Vagina (tissue), 2 donors: ENCODE measurements at regions not wholly inside any gene's neighbourhood (a gene's known extent, or its start where the extent isn't known, plus 50 kb on each side); places are given as distances from the start of the nearest gene placed in this dataset.

Experiments used
- DNase-seq, 2 donors: peaks; one replicate each; pipeline ENCODE4 v3.0.0-alpha.2; 2017; ENCODE audit errors: extremely low spot score in 2 of 2
- H3K27ac ChIP-seq: fragments of 200-600 bp; sonication (generic); one replicate; pipeline ENCODE4 v1.5.1; 2019
- H3K27me3 ChIP-seq: fragments of 200-600 bp; sonication (generic); one replicate; pipeline ENCODE4 v1.5.1; 2019
- H3K36me3 ChIP-seq, 2 donors: fragments of 200-600 bp; sonication (generic); one replicate each; pipeline ENCODE4 v1.5.1; 2017 to 2019
- H3K4me1 ChIP-seq: fragments of 200-600 bp; sonication (generic); one replicate; pipeline ENCODE4 v1.5.1; 2019
- H3K4me3 ChIP-seq, 2 donors: fragments of 200-600 bp; sonication (generic); 1 replicate in 1 of 2; 2 replicates in 1 of 2; pipeline ENCODE4 v1.5.1; 2016 to 2019
- H3K9me3 ChIP-seq: fragments of 200-600 bp; sonication (generic); one replicate; pipeline ENCODE4 v1.5.1; 2019
- POLR2A ChIP-seq, 2 donors: fragments of 450-650 bp; IDR thresholded peaks; one replicate each; pipeline ENCODE4 v1.6.1; 2017; ENCODE audit warnings: antibody characterized with exemption in 2 of 2, mild to moderate bottlenecking in 2 of 2, moderate library complexity in 2 of 2
- POLR2AphosphoS5 ChIP-seq, 2 donors: sonication (generic); formaldehyde crosslinking; IDR thresholded peaks; one replicate each; pipeline ENCODE4 v1.9.0; 2017; ENCODE audit warnings: antibody characterized with exemption in 2 of 2, mild to moderate bottlenecking in 2 of 2, low read depth in 1 of 2; ENCODE audit not compliant: insufficient read depth in 1 of 2
- intact Hi-C: fragments of 100-400 bp; cut with DNase I; formaldehyde crosslinking; loops from one replicate; pipeline ENCODE4 v1.15.1; 2023
- TF ChIP-seq, protein P1 (sequence below), 3 experiments: fragments of 450-650 bp in 2 of 3; fragments of 200-600 bp in 1 of 3; sonication (generic) in 1 of 3; IDR thresholded peaks; one replicate each; pipeline ENCODE4 v1.5.1; 2017 to 2019; ENCODE audit warnings: antibody characterized with exemption in 3 of 3, mild to moderate bottlenecking in 2 of 3, moderate library complexity in 2 of 3

DNA sequence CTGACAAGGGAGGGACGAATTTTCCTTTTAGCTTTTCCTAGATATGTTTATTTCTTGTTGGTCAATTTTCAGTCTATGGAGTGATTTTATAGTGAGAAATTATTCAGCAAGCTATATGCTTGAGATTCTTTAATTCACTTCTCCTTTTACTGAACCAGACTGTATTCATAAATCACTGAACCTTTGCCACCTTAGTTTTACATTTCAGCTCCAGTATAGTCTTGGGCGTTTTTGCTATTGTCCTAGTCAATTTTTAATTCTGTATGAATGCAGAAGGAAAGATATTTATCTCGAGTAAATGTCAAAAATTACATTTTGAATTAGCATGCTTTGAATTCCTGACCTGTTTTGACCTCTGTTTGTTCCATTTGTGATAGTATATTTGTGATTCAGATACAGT is 468.9 kb downstream of the IPMK start:
- TF ChIP-seq POLR2A (IDR thresholded peaks at IDR 0.05) (no peak), POLR2AphosphoS5 (IDR thresholded peaks at IDR 0.05; ENCODE audit: insufficient read depth in 1 of 2, low read depth in 1 of 2) (no peak)
- TF ChIP-seq, protein P1, sequence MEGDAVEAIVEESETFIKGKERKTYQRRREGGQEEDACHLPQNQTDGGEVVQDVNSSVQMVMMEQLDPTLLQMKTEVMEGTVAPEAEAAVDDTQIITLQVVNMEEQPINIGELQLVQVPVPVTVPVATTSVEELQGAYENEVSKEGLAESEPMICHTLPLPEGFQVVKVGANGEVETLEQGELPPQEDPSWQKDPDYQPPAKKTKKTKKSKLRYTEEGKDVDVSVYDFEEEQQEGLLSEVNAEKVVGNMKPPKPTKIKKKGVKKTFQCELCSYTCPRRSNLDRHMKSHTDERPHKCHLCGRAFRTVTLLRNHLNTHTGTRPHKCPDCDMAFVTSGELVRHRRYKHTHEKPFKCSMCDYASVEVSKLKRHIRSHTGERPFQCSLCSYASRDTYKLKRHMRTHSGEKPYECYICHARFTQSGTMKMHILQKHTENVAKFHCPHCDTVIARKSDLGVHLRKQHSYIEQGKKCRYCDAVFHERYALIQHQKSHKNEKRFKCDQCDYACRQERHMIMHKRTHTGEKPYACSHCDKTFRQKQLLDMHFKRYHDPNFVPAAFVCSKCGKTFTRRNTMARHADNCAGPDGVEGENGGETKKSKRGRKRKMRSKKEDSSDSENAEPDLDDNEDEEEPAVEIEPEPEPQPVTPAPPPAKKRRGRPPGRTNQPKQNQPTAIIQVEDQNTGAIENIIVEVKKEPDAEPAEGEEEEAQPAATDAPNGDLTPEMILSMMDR (IDR thresholded peaks at IDR 0.05) = no peak
- Histone ChIP-seq H3K27me3 (no peaks in the 10 kb centered on the region), H3K27ac (no peak overlapping the region), H3K9me3 (no peaks in the 10 kb centered on the region), H3K4me3 (no peak overlapping the region), H3K4me1 (no peaks in the 10 kb centered on the region), H3K36me3 (no peaks in the 10 kb centered on the region)
- no peak for DNase-seq
- intact Hi-C loops = no loop called here

- Histone ChIP-seq H3K27me3 (no peaks in the 10 kb centered on the region), H3K4me1 (no peaks in the 10 kb centered on the region), H3K4me3 (no peak overlapping the region), H3K36me3 (no peaks in the 10 kb centered on the region), H3K9me3 (no peaks in the 10 kb centered on the region), H3K27ac (no peak overlapping the region)
- no peak for DNase-seq
- intact Hi-C loops = no loop called here
- no peak for TF ChIP-seq POLR2AphosphoS5 (IDR thresholded peaks at IDR 0.05; ENCODE audit: insufficient read depth in 1 of 2, low read depth in 1 of 2)
These were observed 476.1 kb downstream of the IPMK start for GRCh38 chr10:57791546-57791945.

DNA sequence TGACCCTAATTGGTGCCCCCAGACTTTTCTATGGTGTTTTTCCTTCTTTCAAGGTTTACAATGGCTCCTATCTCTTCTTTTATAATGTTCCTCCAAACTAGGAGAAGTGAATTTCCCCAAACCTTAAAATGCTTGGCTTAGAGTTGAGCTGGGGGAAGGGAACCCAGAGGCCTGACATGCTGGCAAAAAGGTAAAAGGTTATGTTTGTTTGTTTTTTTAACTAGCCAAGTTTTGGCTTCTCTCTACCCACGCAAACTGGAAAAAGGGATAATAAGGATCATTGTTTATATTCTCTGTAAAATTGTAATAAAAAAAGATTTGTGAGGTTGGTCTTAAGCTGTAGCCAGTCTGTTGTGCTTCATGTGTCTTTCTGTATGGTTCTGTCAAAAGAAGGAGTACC is 477.0 kb downstream of the IPMK start:
- Histone ChIP-seq H3K9me3 (no peaks in the 10 kb centered on the region), H3K27me3 (no peaks in the 10 kb centered on the region), H3K4me1 (no peaks in the 10 kb centered on the region), H3K27ac (no peak overlapping the region), H3K4me3 (no peak overlapping the region), H3K36me3 (no peaks in the 10 kb centered on the region)
- TF ChIP-seq POLR2AphosphoS5 (IDR thresholded peaks at IDR 0.05; ENCODE audit: insufficient read depth in 1 of 2, low read depth in 1 of 2) (no peak), POLR2A (IDR thresholded peaks at IDR 0.05) (no peak)
- TF ChIP-seq, protein P1 (IDR thresholded peaks at IDR 0.05) = no peak
- DNase-seq = no peak
- intact Hi-C loops = no loop called here

DNA sequence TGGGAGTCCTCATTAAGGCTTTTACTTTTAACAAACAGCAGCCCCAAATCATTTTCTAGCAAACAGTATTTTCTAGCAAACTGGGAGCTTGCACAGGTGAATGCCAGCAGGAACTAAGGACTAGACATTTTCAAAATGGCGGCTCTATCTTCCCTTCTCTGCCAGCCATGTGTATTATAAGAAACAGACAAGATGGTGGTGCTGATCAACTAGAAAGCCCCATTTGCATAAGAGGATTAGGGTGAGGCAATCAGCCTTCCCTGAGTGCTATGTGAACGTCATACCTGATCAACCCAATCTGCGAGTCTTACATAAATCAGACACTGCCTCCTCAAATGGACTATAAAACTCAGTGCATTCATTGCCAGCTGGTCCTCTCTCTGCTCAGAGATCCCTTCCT is 479.6 kb downstream of the IPMK start:
- no peaks in the 10 kb centered on the region for H3K27me3 ChIP-seq
- no peaks in the 10 kb centered on the region for H3K4me1 ChIP-seq
- H3K9me3 ChIP-seq = no peaks in the 10 kb centered on the region
- TF ChIP-seq, protein P1 (IDR thresholded peaks at IDR 0.05) = no peak
- no peak for TF ChIP-seq POLR2AphosphoS5 (IDR thresholded peaks at IDR 0.05; ENCODE audit: insufficient read depth in 1 of 2, low read depth in 1 of 2)
- no peak for TF ChIP-seq POLR2A (IDR thresholded peaks at IDR 0.05)
- H3K27ac ChIP-seq = no peak overlapping the region
- intact Hi-C loops = no loop called here
- H3K4me3 ChIP-seq = no peak overlapping the region
- DNase-seq = no peak
- no peaks in the 10 kb centered on the region for H3K36me3 ChIP-seq

GRCh38 chr10:57786850-57787750 is 480.6 kb downstream of the IPMK start:
- Histone ChIP-seq H3K27ac (no peak overlapping the region), H3K36me3 (no peaks in the 10 kb centered on the region), H3K4me3 (no peak overlapping the region), H3K9me3 (no peaks in the 10 kb centered on the region), H3K27me3 (no peaks in the 10 kb centered on the region), H3K4me1 (no peaks in the 10 kb centered on the region)
- TF ChIP-seq, protein P1 (IDR thresholded peaks at IDR 0.05) = no peak
- no peak for DNase-seq
- intact Hi-C loops = no loop called here
